ENCODE measurements at regions not wholly inside any gene's neighbourhood (a gene's known extent, or its start where the extent isn't known, plus 50 kb on each side); places are given as distances from the start of the nearest gene placed in this dataset.
A peak's percentile ranks its signal among the peaks of the same experiment; 100 is the strongest.

GRCh38 chr9:16221822-16222547 lies 648.5 kb downstream of the BNC2 start:
- POLR2A ChIA-PET, result no interaction called here
- no TSS peak for BruUV-seq (replicated peaks)
- CTCF ChIA-PET, result no interaction called here
- intact Hi-C loops (cut with micrococcal nuclease), result no loop called here
- Mint-ChIP-seq H3K4me3 (ENCODE audit: unreplicated experiment) (no peak overlapping the region), H3K4me1 (ENCODE audit: insufficient read depth, unreplicated experiment) (peaks cover 14% of the 10 kb centered on the region), H3K9me3 (ENCODE audit: unreplicated experiment) (no peaks in the 10 kb centered on the region), H3K36me3 (ENCODE audit: insufficient read depth, unreplicated experiment) (no peaks in the 10 kb centered on the region), H3K27ac (ENCODE audit: low read depth, unreplicated experiment) (no peak overlapping the region), H3K27me3 (ENCODE audit: insufficient read depth, unreplicated experiment) (peaks cover 11% of the 10 kb centered on the region)
- no peak for DNase-seq (ENCODE audit: unreplicated experiment)
- TF ChIP-seq CTCF (IDR thresholded peaks at IDR 0.05; ENCODE audit: unreplicated experiment), result no peak

GRCh38 chr9:16223074-16223871 lies 647.2 kb downstream of the BNC2 start:
- DNase-seq (ENCODE audit: unreplicated experiment), result no peak
- POLR2A ChIA-PET, result no interaction called here
- no peaks in the 10 kb centered on the region for H3K36me3 Mint-ChIP-seq (ENCODE audit: insufficient read depth, unreplicated experiment)
- CTCF ChIA-PET, result interaction anchor here (0.8 kb wide), 1 partner anchor 8 kb away, joined by 3 read pairs; no protein-coding TSS in a partner anchor
- no TSS peak for BruUV-seq (replicated peaks)
- intact Hi-C loops (cut with micrococcal nuclease), result no loop called here
- H3K27me3 Mint-ChIP-seq (ENCODE audit: insufficient read depth, unreplicated experiment), result peaks cover 11% of the 10 kb centered on the region
- H3K9me3 Mint-ChIP-seq (ENCODE audit: unreplicated experiment), result no peaks in the 10 kb centered on the region
- no peak for TF ChIP-seq CTCF (IDR thresholded peaks at IDR 0.05; ENCODE audit: unreplicated experiment)
- H3K4me3 Mint-ChIP-seq (ENCODE audit: unreplicated experiment), result no peak overlapping the region
- peaks cover 14% of the 10 kb centered on the region for H3K4me1 Mint-ChIP-seq (ENCODE audit: insufficient read depth, unreplicated experiment)
- no peak overlapping the region for H3K27ac Mint-ChIP-seq (ENCODE audit: low read depth, unreplicated experiment)

GRCh38 chr9:16230731-16231130 lies 639.7 kb downstream of the BNC2 start:
- DNase-seq (ENCODE audit: unreplicated experiment), result no peak
- ChIA-PET CTCF (interaction anchor here (0.9 kb wide), 1 partner anchor 32 kb away, joined by 5 read pairs; no protein-coding TSS in a partner anchor), POLR2A (no interaction called here)
- TF ChIP-seq CTCF (IDR thresholded peaks at IDR 0.05; ENCODE audit: unreplicated experiment), result no peak
- no peaks in the 10 kb centered on the region for H3K27me3 Mint-ChIP-seq (ENCODE audit: insufficient read depth, unreplicated experiment)
- H3K27ac Mint-ChIP-seq (ENCODE audit: low read depth, unreplicated experiment), result no peak overlapping the region
- H3K4me1 Mint-ChIP-seq (ENCODE audit: insufficient read depth, unreplicated experiment), result no peaks in the 10 kb centered on the region
- peaks cover 9% of the 10 kb centered on the region for H3K9me3 Mint-ChIP-seq (ENCODE audit: unreplicated experiment)
- H3K36me3 Mint-ChIP-seq (ENCODE audit: insufficient read depth, unreplicated experiment), result no peaks in the 10 kb centered on the region
- BruUV-seq (replicated peaks), result no TSS peak
- H3K4me3 Mint-ChIP-seq (ENCODE audit: unreplicated experiment), result no peak overlapping the region
- intact Hi-C loops (cut with micrococcal nuclease), result no loop called here

GRCh38 chr9:16236311-16236710 lies 634.2 kb downstream of the BNC2 start:
- ChIA-PET POLR2A (no interaction called here), CTCF (no interaction called here)
- intact Hi-C loops (cut with micrococcal nuclease), result no loop called here
- TF ChIP-seq CTCF (IDR thresholded peaks at IDR 0.05; ENCODE audit: unreplicated experiment), result no peak
- Mint-ChIP-seq H3K4me3 (ENCODE audit: unreplicated experiment) (no peak overlapping the region), H3K27ac (ENCODE audit: low read depth, unreplicated experiment) (no peak overlapping the region), H3K27me3 (ENCODE audit: insufficient read depth, unreplicated experiment) (no peaks in the 10 kb centered on the region), H3K36me3 (ENCODE audit: insufficient read depth, unreplicated experiment) (no peaks in the 10 kb centered on the region), H3K4me1 (ENCODE audit: insufficient read depth, unreplicated experiment) (no peaks in the 10 kb centered on the region), H3K9me3 (ENCODE audit: unreplicated experiment) (peaks cover 10% of the 10 kb centered on the region)
- no TSS peak for BruUV-seq (replicated peaks)
- peak; percentile 58 for DNase-seq (ENCODE audit: unreplicated experiment)
